HG03439 (cell line): ENCODE measurements at regions not wholly inside any gene's neighbourhood (a gene's known extent, or its start where the extent isn't known, plus 50 kb on each side); places are given as distances from the start of the nearest gene placed in this dataset.
"Not testable (repeated sequence)": the region's sequence is repeated elsewhere in the genome, so short reads cannot be mapped to it uniquely, and the experiment has no call there.

Experiments
- ATAC-seq: cut with Tn5 transposase; IDR thresholded peaks from one replicate; pipeline ENCODE4 v1.9.1; 2021; ENCODE audit warnings: mild to moderate bottlenecking, moderate library complexity; ENCODE audit not compliant: unreplicated experiment

GRCh38 chr13:39803156-39803555 is 147.7 kb downstream of the COG6 start:
- no peak for ATAC-seq

- no peak for ATAC-seq
These were observed 148.4 kb downstream of the COG6 start for GRCh38 chr13:39803851-39804250.

- no peak for ATAC-seq
These were observed 149.1 kb downstream of the COG6 start for GRCh38 chr13:39804332-39805210.

- ATAC-seq = no peak
These were observed 154.0 kb downstream of the COG6 start for GRCh38 chr13:39809466-39809865.

- ATAC-seq = no peak
These were observed 154.8 kb downstream of the COG6 start for GRCh38 chr13:39810091-39810877.

- ATAC-seq = no peak
These were observed 155.6 kb downstream of the COG6 start for GRCh38 chr13:39811051-39811450.

GRCh38 chr13:39811696-39812095 is 156.2 kb downstream of the COG6 start:
- no peak for ATAC-seq

- ATAC-seq = no peak
These were observed 160.1 kb downstream of the COG6 start for GRCh38 chr13:39815345-39816111.

GRCh38 chr13:39816936-39817335 is 161.5 kb downstream of the COG6 start:
- no peak for ATAC-seq

GRCh38 chr13:39818953-39819352 is 163.5 kb downstream of the COG6 start:
- no peak for ATAC-seq

- no peak for ATAC-seq
These were observed 165.1 kb downstream of the COG6 start for GRCh38 chr13:39820606-39821005.

GRCh38 chr13:39821977-39822376 is 166.5 kb downstream of the COG6 start:
- ATAC-seq = no peak

- ATAC-seq = no peak
These were observed 167.0 kb downstream of the COG6 start for GRCh38 chr13:39822437-39822836.

GRCh38 chr13:39823063-39823713 is 167.7 kb downstream of the COG6 start:
- no peak for ATAC-seq

- ATAC-seq = no peak
These were observed 170.4 kb downstream of the COG6 start for GRCh38 chr13:39825886-39826285.

GRCh38 chr13:39835253-39835652 is 179.8 kb downstream of the COG6 start:
- no peak for ATAC-seq

- ATAC-seq = no peak
These were observed 180.6 kb downstream of the COG6 start for GRCh38 chr13:39836038-39836437.

- not testable (repeated sequence) for ATAC-seq
These were observed 182.4 kb downstream of the COG6 start for GRCh38 chr13:39837866-39838265.

GRCh38 chr13:39840201-39840600 is 184.7 kb downstream of the COG6 start:
- no peak for ATAC-seq

GRCh38 chr13:39847336-39847735 is 191.9 kb downstream of the COG6 start:
- no peak for ATAC-seq

- ATAC-seq = no peak
These were observed 199.8 kb downstream of the COG6 start for GRCh38 chr13:39855236-39855635.
